HEK293T (cell line): ENCODE measurements at regions not wholly inside any gene's neighbourhood (a gene's known extent, or its start where the extent isn't known, plus 50 kb on each side); places are given as distances from the start of the nearest gene placed in this dataset.

ENCODE experiments used
- CTCF ChIA-PET: fragments of 350-600 bp; formaldehyde crosslinking; extraction: SDS; loops from one replicate; lab custom pipeline; 2021; ENCODE audit warnings: antibody characterized with exemption, inconsistent platforms; lab: Yijun Ruan, JAX
- POLR2A ChIA-PET: fragments of 350-600 bp; formaldehyde crosslinking; extraction: SDS; loops from one replicate; lab custom pipeline; 2020; ENCODE audit warnings: antibody characterized with exemption, inconsistent platforms; lab: Yijun Ruan, JAX
- DNase-seq: peaks from one replicate; pipeline ENCODE4 v3.0.0; 2012; ENCODE audit warnings: mixed read lengths; ENCODE audit errors: extremely low spot score
- ARNT ChIP-seq: fragments of 450-650 bp; IDR thresholded peaks from 2 replicates; pipeline ENCODE4 v1.6.1; 2017; ENCODE audit warnings: mild to moderate bottlenecking
- BHLHE40 ChIP-seq: fragments of 450-650 bp; IDR thresholded peaks from 2 replicates; pipeline ENCODE4 v1.6.1; 2016; ENCODE audit warnings: mild to moderate bottlenecking, moderate library complexity, borderline replicate concordance
- CTBP1 ChIP-seq: fragments of 450-650 bp; IDR thresholded peaks from 2 replicates; pipeline ENCODE4 v1.6.1; 2016; ENCODE audit warnings: borderline replicate concordance
- ELF4 ChIP-seq: fragments of 450-650 bp; IDR thresholded peaks from 2 replicates; pipeline ENCODE4 v1.6.1; 2017; ENCODE audit warnings: antibody characterized with exemption
- FOXA1 ChIP-seq: fragments of 450-650 bp; IDR thresholded peaks from 2 replicates; pipeline ENCODE4 v1.6.1; 2016; ENCODE audit warnings: mild to moderate bottlenecking
- FOXK2 ChIP-seq: fragments of 450-650 bp; IDR thresholded peaks from 2 replicates; pipeline ENCODE4 v1.6.1; 2016; ENCODE audit warnings: mild to moderate bottlenecking
- FOXM1 ChIP-seq: fragments of 450-650 bp; IDR thresholded peaks from 2 replicates; pipeline ENCODE4 v1.6.1; 2017; ENCODE audit warnings: mild to moderate bottlenecking, borderline replicate concordance
- HDGF ChIP-seq: fragments of 450-650 bp; IDR thresholded peaks from 2 replicates; pipeline ENCODE4 v1.6.1; 2017; ENCODE audit warnings: antibody characterized with exemption, borderline replicate concordance
- L3MBTL2 ChIP-seq: fragments of 450-650 bp; conservative IDR thresholded peaks from 2 replicates; pipeline ENCODE4 v1.6.1; 2016; ENCODE audit warnings: mild to moderate bottlenecking
- LEF1 ChIP-seq: fragments of 450-650 bp; IDR thresholded peaks from 2 replicates; pipeline ENCODE4 v1.6.1; 2017; ENCODE audit warnings: mild to moderate bottlenecking, borderline replicate concordance
- NFRKB ChIP-seq: fragments of 450-650 bp; IDR thresholded peaks from 2 replicates; pipeline ENCODE4 v1.6.1; 2016; ENCODE audit warnings: mild to moderate bottlenecking, moderate library complexity
- SP1 ChIP-seq: fragments of 450-650 bp; IDR thresholded peaks from 2 replicates; pipeline ENCODE4 v1.6.1; 2017
- SUZ12 ChIP-seq: fragments of 450-650 bp; IDR thresholded peaks from 2 replicates; pipeline ENCODE4 v1.6.1; 2016; ENCODE audit warnings: mild to moderate bottlenecking
- TARDBP ChIP-seq: fragments of 450-650 bp; IDR thresholded peaks from 2 replicates; pipeline ENCODE4 v1.6.1; 2016
- ZNF384 ChIP-seq: fragments of 450-650 bp; IDR thresholded peaks from 2 replicates; pipeline ENCODE4 v1.6.1; 2016
- TF ChIP-seq, protein P1 (sequence below): fragments of 450-650 bp; IDR thresholded peaks from 2 replicates; pipeline ENCODE4 v1.6.1; 2016

DNA sequence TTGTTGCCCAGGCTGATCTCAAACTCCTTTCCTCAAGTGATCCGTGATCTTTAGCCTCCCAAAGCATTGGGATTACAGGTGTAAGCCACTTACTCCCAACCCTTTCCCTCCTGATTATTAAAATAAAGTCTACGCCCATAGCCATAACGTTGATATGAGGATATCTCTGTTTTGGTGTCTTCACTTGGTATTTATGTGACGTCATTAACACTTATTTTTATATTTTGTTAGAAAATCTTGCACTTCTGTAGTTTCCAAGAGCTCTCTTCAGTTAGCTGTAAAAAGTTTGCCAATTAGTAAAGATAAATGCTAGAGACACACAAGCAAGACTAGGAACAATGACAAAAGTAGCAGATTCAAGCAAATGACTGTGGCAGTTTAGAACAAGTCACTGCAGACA lies 115.6 kb upstream of the HSF2 start:
- no peak for DNase-seq
- ChIA-PET POLR2A (no interaction called here), CTCF (no interaction called here)
- TF ChIP-seq ELF4: no peak
- no peak for TF ChIP-seq ZNF384
- TF ChIP-seq, protein P1, sequence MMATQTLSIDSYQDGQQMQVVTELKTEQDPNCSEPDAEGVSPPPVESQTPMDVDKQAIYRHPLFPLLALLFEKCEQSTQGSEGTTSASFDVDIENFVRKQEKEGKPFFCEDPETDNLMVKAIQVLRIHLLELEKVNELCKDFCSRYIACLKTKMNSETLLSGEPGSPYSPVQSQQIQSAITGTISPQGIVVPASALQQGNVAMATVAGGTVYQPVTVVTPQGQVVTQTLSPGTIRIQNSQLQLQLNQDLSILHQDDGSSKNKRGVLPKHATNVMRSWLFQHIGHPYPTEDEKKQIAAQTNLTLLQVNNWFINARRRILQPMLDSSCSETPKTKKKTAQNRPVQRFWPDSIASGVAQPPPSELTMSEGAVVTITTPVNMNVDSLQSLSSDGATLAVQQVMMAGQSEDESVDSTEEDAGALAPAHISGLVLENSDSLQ: no peak
- TF ChIP-seq ARNT: no peak
- no peak for TF ChIP-seq SUZ12
- no peak for TF ChIP-seq NFRKB
- no peak for TF ChIP-seq SP1
- TF ChIP-seq BHLHE40: no peak
- no peak for TF ChIP-seq L3MBTL2
- no peak for TF ChIP-seq FOXK2
- no peak for TF ChIP-seq TARDBP
- TF ChIP-seq HDGF: no peak
- TF ChIP-seq FOXA1: no peak
- TF ChIP-seq CTBP1: no peak
- TF ChIP-seq LEF1: no peak
- no peak for TF ChIP-seq FOXM1

DNA sequence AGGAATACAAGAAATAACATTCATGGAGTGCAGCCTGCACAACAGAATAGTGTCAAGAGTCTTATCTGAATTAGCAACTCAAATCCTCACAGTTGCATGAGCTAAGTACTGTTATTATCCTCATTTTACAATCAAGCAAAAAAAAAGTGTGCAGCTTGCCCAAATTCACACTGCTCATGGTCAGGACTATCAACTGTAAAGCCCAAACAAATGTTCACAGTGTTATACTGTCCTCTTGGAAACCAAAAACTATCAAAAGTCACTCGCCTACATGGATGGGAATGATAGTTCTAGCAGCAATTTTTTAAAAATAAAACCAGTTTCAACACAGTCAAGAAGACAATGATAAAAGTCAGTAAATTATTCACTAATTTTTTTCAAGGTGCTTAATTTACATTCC lies 114.6 kb upstream of the HSF2 start:
- CTCF ChIA-PET: interaction anchor here (0.6 kb wide), 1 partner anchor 195 kb away, joined by 4 read pairs; no protein-coding TSS in a partner anchor

DNA sequence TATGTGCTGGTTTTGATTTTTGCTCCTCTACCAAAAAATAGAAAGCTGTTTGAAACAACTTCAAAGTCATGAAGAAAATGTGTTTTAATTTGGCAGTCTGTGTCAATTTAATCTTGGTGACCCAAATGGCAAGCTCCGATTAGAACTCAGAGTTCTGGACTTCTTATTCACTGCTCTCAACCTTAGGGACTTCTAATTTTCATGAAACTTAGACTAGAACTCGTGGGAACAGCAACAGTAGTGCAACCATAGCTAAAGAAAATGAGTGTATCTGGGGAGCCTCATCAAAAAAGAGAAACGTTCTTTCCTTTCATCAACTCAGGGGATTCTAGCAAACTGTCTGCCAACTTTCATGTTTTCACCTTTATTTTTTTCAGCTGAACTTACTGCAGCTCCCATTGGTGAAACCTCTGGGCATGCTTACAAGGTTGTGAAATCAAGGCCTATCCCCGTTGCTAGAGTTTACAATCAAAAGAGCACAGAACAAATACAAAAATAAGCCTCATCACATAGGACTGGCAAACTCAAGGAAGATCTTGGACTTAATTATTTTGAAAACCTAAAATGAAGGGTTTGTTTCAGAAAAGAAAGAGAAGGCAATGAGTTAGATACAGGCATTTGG lies 114.0 kb upstream of the HSF2 start:
- no peak for DNase-seq
- no peak for TF ChIP-seq FOXM1
- TF ChIP-seq TARDBP: no peak
- TF ChIP-seq, protein P1: no peak
- no peak for TF ChIP-seq FOXK2
- no peak for TF ChIP-seq FOXA1
- no peak for TF ChIP-seq ELF4
- TF ChIP-seq CTBP1: no peak
- no peak for TF ChIP-seq BHLHE40
- TF ChIP-seq L3MBTL2: no peak
- no peak for TF ChIP-seq ZNF384
- TF ChIP-seq HDGF: no peak
- no peak for TF ChIP-seq NFRKB
- TF ChIP-seq SUZ12: no peak
- TF ChIP-seq ARNT: no peak
- no peak for TF ChIP-seq SP1
- no peak for TF ChIP-seq LEF1
- ChIA-PET CTCF (interaction anchor here (0.6 kb wide), 1 partner anchor 195 kb away, joined by 4 read pairs; no protein-coding TSS in a partner anchor), POLR2A (no interaction called here)

More for the DNA sequence above, 114.6 kb upstream of the HSF2 start:
- DNase-seq: no peak
- POLR2A ChIA-PET: no interaction called here
- TF ChIP-seq ARNT: no peak
- no peak for TF ChIP-seq NFRKB
- no peak for TF ChIP-seq ELF4
- no peak for TF ChIP-seq L3MBTL2
- TF ChIP-seq TARDBP: no peak
- TF ChIP-seq FOXM1: no peak
- TF ChIP-seq FOXK2: no peak
- TF ChIP-seq FOXA1: no peak
- TF ChIP-seq LEF1: no peak
- no peak for TF ChIP-seq HDGF
- TF ChIP-seq SUZ12: no peak
- TF ChIP-seq, protein P1: no peak
- no peak for TF ChIP-seq CTBP1
- no peak for TF ChIP-seq SP1

DNA sequence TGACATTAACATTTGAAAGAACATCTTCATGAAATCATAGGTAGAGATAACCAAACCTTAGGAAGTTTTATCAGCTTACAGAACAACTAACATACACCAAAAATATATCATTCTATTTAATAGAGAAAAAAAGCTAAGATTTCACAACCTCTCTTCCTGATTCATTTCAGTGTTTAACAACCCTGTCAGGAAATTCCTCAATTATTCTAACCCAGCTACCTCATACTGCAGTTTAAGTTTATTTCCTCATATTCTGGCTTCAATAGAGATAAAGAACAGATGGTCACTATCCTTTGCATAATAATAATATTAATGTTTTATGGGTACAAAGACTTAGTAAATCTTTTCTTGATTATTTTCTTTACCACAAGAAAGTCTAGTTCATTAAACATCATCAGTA lies 112.9 kb upstream of the HSF2 start:
- POLR2A ChIA-PET: no interaction called here

DNA sequence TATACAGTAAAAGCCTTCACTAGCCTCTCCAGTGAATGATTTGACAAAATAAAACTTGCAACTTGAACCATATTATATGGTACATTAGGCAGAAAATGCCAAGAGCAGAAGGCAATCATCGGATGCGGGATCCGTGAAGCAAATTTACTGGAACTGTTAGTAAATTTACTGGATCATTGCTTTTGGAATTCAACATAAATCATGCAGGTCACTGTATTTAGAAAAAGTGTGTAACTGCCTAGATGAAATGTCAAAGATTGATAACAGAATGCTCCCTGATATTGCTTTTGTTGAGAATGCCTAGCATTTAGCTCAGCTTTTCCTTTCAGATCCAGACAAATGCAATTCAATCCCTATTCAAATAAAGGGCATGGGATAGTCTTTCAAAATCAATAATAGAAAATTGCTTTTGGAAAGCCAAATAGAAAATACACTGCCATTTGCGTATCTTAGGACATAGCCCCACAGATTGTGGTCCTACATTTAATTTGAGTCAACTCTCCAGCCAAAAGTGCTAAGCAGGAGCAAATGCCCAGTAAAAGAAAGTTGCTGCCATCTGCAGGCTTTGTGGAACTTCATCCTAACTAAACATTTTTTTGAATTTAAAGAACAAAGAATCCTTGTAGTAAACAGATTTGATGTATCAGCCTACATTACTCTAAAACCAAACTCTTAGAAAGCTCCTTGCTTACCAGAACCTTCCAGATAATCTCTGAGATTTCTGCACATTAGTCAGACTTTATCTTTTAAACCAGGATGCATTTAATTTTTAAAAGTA lies 109.5 kb upstream of the HSF2 start:
- ChIA-PET POLR2A (no interaction called here), CTCF (interaction anchor here (0.9 to 1.0 kb wide), 2 partner anchors 33 to 237 kb away, joined by 3 read pairs; no protein-coding TSS in a partner anchor)
- TF ChIP-seq, protein P1: peak; percentile 82
- TF ChIP-seq FOXM1: no peak
- DNase-seq: peak; percentile 37

More for the DNA sequence above, 112.9 kb upstream of the HSF2 start:
- TF ChIP-seq L3MBTL2 (no peak), TARDBP (no peak), ZNF384 (no peak), SP1 (no peak), FOXM1 (no peak), HDGF (no peak), FOXA1 (no peak), LEF1 (no peak), FOXK2 (no peak), NFRKB (no peak), CTBP1 (no peak), ARNT (no peak), SUZ12 (no peak)
- CTCF ChIA-PET: interaction anchor here (0.6 kb wide), 1 partner anchor 22 kb away, joined by 3 read pairs; no protein-coding TSS in a partner anchor
- DNase-seq: no peak
